ENCODE measurements at regions not wholly inside any gene's neighbourhood (a gene's known extent, or its start where the extent isn't known, plus 50 kb on each side); places are given as distances from the start of the nearest gene placed in this dataset.

GRCh38 chr9:86649913-86650312 lies 295.7 kb upstream of the TUT7 start:
- TF ChIP-seq CTCF (IDR thresholded peaks at IDR 0.05) (no peak), EP300 (IDR thresholded peaks at IDR 0.05) (no peak)
